Gastrocnemius medialis (tissue), 4 donors: ENCODE measurements at regions not wholly inside any gene's neighbourhood (a gene's known extent, or its start where the extent isn't known, plus 50 kb on each side); places are given as distances from the start of the nearest gene placed in this dataset.

Source experiments
- ATAC-seq, 2 donors: fragments of 150-250 bp; one replicate each; pipeline ENCODE4 v1.9.1; 2016
- DNase-seq, 2 donors: peaks; one replicate each; pipeline ENCODE4 v3.0.0-alpha.2; 2019
- H3K27ac ChIP-seq, 4 donors: fragments of 200-600 bp; sonication (generic); 1 replicate in 1 of 4; 2 replicates in 3 of 4; pipeline ENCODE4 v1.5.1; 2016 to 2018; ENCODE audit warnings: mild to moderate bottlenecking in 2 of 4, moderate library complexity in 1 of 4
- H3K27me3 ChIP-seq, 3 donors: fragments of 200-600 bp; sonication (generic) in 2 of 3; 1 replicate in 1 of 3; 2 replicates in 2 of 3; pipeline versions ENCODE4 v1.5.1 to v1.6.0; 2016 to 2019; ENCODE audit warnings: mild to moderate bottlenecking in 1 of 3, moderate library complexity in 1 of 3
- H3K36me3 ChIP-seq, 2 donors: fragments of 200-600 bp; sonication (generic) in 1 of 2; one replicate each; pipeline ENCODE4 v1.5.1; 2017 to 2018
- H3K4me1 ChIP-seq, 2 donors: fragments of 200-600 bp; sonication (generic) in 1 of 2; one replicate each; pipeline ENCODE4 v1.5.1; 2016 to 2017; ENCODE audit warnings: mild to moderate bottlenecking in 2 of 2
- H3K4me3 ChIP-seq, 4 donors: fragments of 200-600 bp; sonication (generic) in 3 of 4; 1 replicate in 1 of 4; 2 replicates in 3 of 4; pipeline ENCODE4 v1.5.1; 2016 to 2019; ENCODE audit warnings: mild to moderate bottlenecking in 2 of 4
- H3K9me3 ChIP-seq, 3 donors: fragments of 200-600 bp; sonication (generic) in 2 of 3; 1 replicate in 1 of 3; 2 replicates in 2 of 3; pipeline ENCODE4 v1.5.1; 2016 to 2019
- POLR2A ChIP-seq, 2 donors: fragments of 450-650 bp; IDR thresholded peaks; one replicate each; pipeline ENCODE4 v1.6.1; 2017; ENCODE audit warnings: antibody characterized with exemption in 2 of 2, mild to moderate bottlenecking in 2 of 2, moderate library complexity in 2 of 2
- in situ Hi-C, 4 donors: fragments of 200-750 bp; cut with MboI; loops; one replicate each; pipeline versions ENCODE4 v1.15.0 to v1.8.0; 2017; ENCODE audit warnings: low sequenced_read_pairs in 4 of 4
- intact Hi-C: fragments of 100-400 bp; cut with DNase I; formaldehyde crosslinking; loops from one replicate; pipeline ENCODE4 v1.15.1; 2023; ENCODE audit warnings: low total_unique reads
- TF ChIP-seq, protein P1 (sequence below), 5 experiments: fragments of 450-650 bp in 3 of 5; fragments of 200-600 bp in 2 of 5; sonication (generic) in 2 of 5; IDR thresholded peaks in 4 of 5; conservative IDR thresholded peaks in 1 of 5; 1 replicate in 4 of 5; 2 replicates in 1 of 5; pipeline ENCODE4 v1.5.1; 2016 to 2019; ENCODE audit warnings: antibody characterized with exemption in 5 of 5, mild to moderate bottlenecking in 3 of 5, moderate library complexity in 3 of 5

DNA sequence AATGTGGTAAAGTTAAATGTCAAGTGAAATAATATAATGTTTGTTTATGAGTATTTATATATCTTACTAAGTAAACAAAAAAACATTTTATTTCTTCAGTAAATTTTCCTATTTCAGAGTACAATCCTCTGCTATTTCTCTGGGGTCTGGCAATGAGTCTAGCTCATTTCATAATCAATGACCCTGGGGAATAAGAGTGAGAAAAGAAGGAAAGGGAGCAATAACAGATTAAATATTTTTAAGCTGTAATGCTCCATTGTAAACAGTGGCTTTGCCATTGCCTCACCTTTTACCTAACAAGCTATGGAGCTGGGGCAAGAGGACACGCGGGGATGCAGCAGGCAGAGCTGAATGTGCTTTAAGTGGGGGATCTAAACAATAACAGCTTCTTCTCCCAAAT is 1071.9 kb downstream of the FLRT2 start:
- DNase-seq (no peak), ATAC-seq (no peak)
- H3K9me3 ChIP-seq = no peaks in the 10 kb centered on the region
- H3K4me3 ChIP-seq = no peak overlapping the region
- H3K4me1 ChIP-seq = no peaks in the 10 kb centered on the region
- H3K27ac ChIP-seq = no peak overlapping the region
- no peaks in the 10 kb centered on the region for H3K36me3 ChIP-seq
- H3K27me3 ChIP-seq = no peaks in the 10 kb centered on the region
- intact Hi-C loops = no loop called here
- in situ Hi-C loops = no loop called here
- TF ChIP-seq, protein P1, sequence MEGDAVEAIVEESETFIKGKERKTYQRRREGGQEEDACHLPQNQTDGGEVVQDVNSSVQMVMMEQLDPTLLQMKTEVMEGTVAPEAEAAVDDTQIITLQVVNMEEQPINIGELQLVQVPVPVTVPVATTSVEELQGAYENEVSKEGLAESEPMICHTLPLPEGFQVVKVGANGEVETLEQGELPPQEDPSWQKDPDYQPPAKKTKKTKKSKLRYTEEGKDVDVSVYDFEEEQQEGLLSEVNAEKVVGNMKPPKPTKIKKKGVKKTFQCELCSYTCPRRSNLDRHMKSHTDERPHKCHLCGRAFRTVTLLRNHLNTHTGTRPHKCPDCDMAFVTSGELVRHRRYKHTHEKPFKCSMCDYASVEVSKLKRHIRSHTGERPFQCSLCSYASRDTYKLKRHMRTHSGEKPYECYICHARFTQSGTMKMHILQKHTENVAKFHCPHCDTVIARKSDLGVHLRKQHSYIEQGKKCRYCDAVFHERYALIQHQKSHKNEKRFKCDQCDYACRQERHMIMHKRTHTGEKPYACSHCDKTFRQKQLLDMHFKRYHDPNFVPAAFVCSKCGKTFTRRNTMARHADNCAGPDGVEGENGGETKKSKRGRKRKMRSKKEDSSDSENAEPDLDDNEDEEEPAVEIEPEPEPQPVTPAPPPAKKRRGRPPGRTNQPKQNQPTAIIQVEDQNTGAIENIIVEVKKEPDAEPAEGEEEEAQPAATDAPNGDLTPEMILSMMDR (IDR thresholded peaks at IDR 0.05 in 4 of 5, conservative IDR thresholded peaks at IDR 0.05 in 1 of 5) = no peak
- no peak for TF ChIP-seq POLR2A (IDR thresholded peaks at IDR 0.05)

DNA sequence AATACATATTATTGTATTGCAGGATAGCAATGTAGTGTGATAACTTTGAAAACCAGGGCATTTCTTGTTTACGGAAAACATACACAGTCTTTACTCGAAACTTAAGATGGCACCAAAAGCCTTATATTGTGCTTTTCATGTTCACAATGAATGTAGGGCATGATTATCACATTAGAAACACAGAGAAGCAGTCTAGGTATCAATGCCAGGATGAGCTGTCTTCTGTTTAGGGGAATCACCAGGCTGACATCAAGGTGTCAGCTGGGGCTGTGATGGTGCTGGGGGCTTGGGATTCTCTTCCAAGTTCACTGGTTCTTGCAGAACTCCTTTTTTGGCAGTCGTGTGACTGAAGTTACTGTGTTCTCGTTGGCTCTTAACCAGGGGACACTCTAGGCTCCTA is 1067.3 kb downstream of the FLRT2 start:
- H3K36me3 ChIP-seq = no peaks in the 10 kb centered on the region
- no peak for TF ChIP-seq POLR2A (IDR thresholded peaks at IDR 0.05)
- TF ChIP-seq, protein P1 (IDR thresholded peaks at IDR 0.05 in 4 of 5, conservative IDR thresholded peaks at IDR 0.05 in 1 of 5) = no peak
- no peaks in the 10 kb centered on the region for H3K27me3 ChIP-seq
- H3K27ac ChIP-seq = no peak overlapping the region
- DNase-seq = no peak
- no peaks in the 10 kb centered on the region for H3K4me1 ChIP-seq
- in situ Hi-C loops = no loop called here
- no peaks in the 10 kb centered on the region for H3K9me3 ChIP-seq
- intact Hi-C loops = no loop called here
- ATAC-seq = no peak
- H3K4me3 ChIP-seq = no peak overlapping the region

DNA sequence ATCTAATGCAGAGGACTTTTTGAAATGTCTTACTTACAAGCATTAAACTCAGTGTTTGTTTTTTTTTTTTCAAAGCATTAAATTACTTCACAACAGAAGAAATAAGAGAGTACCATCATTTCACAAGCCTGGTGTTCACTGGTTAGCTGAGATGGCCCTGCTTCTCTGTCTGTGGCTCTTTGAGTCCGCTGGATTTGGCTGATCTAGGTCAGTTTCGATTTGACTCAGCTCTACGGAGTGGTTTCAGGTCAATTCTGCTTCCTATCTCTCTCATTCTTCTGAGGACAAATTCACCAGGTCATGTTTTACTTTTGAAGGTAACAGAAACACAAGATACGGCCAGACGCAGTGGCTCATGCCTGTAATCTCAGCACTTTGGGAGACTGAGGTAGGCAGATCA is 1066.1 kb downstream of the FLRT2 start:
- intact Hi-C loops = no loop called here
- Histone ChIP-seq H3K4me3 (no peak overlapping the region), H3K9me3 (no peaks in the 10 kb centered on the region), H3K27me3 (no peaks in the 10 kb centered on the region), H3K4me1 (no peaks in the 10 kb centered on the region), H3K36me3 (no peaks in the 10 kb centered on the region), H3K27ac (no peak overlapping the region)
- no peak for TF ChIP-seq POLR2A (IDR thresholded peaks at IDR 0.05)
- TF ChIP-seq, protein P1 (IDR thresholded peaks at IDR 0.05 in 4 of 5, conservative IDR thresholded peaks at IDR 0.05 in 1 of 5) = no peak
- DNase-seq = no peak
- no peak for ATAC-seq
- in situ Hi-C loops = no loop called here

DNA sequence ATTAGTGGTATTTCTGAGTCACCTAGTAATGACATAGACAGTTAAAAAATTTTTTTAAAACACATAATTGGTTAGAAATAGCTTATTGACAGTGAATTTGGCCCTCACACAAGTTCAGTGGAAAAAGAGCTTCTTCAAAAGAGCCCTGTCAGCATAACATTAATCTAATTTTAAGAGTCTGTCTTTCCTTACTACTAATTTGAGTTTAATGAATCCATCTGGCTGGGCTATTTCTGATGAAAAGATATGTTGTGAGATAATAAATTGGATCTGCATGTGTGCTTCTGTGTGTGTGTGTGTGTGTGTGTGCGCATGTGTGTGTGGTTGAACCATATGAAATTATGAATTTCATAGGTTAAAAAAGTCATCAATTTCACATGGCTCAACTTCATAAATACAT is 1045.2 kb downstream of the FLRT2 start:
- no peak overlapping the region for H3K27ac ChIP-seq
- DNase-seq (no peak), ATAC-seq (no peak)
- in situ Hi-C loops = no loop called here
- intact Hi-C loops = no loop called here
- no peaks in the 10 kb centered on the region for H3K27me3 ChIP-seq
- H3K36me3 ChIP-seq = no peaks in the 10 kb centered on the region
- H3K9me3 ChIP-seq = no peaks in the 10 kb centered on the region
- TF ChIP-seq, protein P1 (IDR thresholded peaks at IDR 0.05 in 4 of 5, conservative IDR thresholded peaks at IDR 0.05 in 1 of 5) = no peak
- TF ChIP-seq POLR2A (IDR thresholded peaks at IDR 0.05) = no peak
- no peak overlapping the region for H3K4me3 ChIP-seq
- H3K4me1 ChIP-seq = no peaks in the 10 kb centered on the region

DNA sequence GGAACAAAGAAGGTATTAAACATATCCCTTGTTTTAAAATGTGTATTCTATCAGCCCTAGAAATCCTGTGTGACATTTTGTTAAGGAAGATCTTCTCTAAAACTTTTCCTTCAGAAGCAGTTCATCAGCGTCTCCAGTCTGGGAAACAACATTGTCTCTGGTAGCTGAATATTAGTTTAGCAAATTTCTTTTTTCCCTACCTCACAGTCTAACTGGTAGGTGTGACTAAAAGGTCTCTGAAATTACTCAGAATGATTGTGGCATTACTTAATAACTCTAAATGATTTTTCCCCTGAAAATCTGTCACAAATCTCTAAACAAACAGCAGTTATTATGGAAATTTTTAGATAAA is 1044.8 kb downstream of the FLRT2 start:
- no peak overlapping the region for H3K4me3 ChIP-seq
- DNase-seq (no peak), ATAC-seq (no peak)
- H3K4me1 ChIP-seq = no peaks in the 10 kb centered on the region
- H3K27me3 ChIP-seq = no peaks in the 10 kb centered on the region
- TF ChIP-seq POLR2A (IDR thresholded peaks at IDR 0.05) = no peak
- TF ChIP-seq, protein P1 (IDR thresholded peaks at IDR 0.05 in 4 of 5, conservative IDR thresholded peaks at IDR 0.05 in 1 of 5) = no peak
- no peak overlapping the region for H3K27ac ChIP-seq
- H3K9me3 ChIP-seq = no peaks in the 10 kb centered on the region
- H3K36me3 ChIP-seq = no peaks in the 10 kb centered on the region
- intact Hi-C loops = no loop called here
- in situ Hi-C loops = no loop called here
